Osteocyte (in vitro differentiated cells): ENCODE measurements at regions not wholly inside any gene's neighbourhood (a gene's known extent, or its start where the extent isn't known, plus 50 kb on each side); places are given as distances from the start of the nearest gene placed in this dataset.
"Not testable (repeated sequence)": the region's sequence is repeated elsewhere in the genome, so short reads cannot be mapped to it uniquely, and the experiment has no call there.

ENCODE experiments used
- DNase-seq: peaks from one replicate; pipeline ENCODE4 v3.0.0; 2021; ENCODE audit warnings: mixed read lengths; ENCODE audit not compliant: unreplicated experiment; ENCODE audit errors: extremely low spot score
- H3K27ac Mint-ChIP-seq: one replicate; pipeline ENCODE4 v1.8.0; 2021; ENCODE audit warnings: mild to moderate bottlenecking, mixed read lengths; ENCODE audit not compliant: unreplicated experiment
- H3K27me3 Mint-ChIP-seq: one replicate; pipeline ENCODE4 v1.8.0; 2021; ENCODE audit warnings: mixed read lengths; ENCODE audit not compliant: unreplicated experiment
- H3K36me3 Mint-ChIP-seq: one replicate; pipeline ENCODE4 v1.8.0; 2021; ENCODE audit warnings: mixed read lengths; ENCODE audit not compliant: unreplicated experiment
- H3K4me1 Mint-ChIP-seq: one replicate; pipeline ENCODE4 v1.8.0; 2021; ENCODE audit warnings: mixed read lengths; ENCODE audit not compliant: unreplicated experiment
- H3K4me3 Mint-ChIP-seq: one replicate; pipeline ENCODE4 v1.8.0; 2021; ENCODE audit warnings: mild to moderate bottlenecking, moderate library complexity, mixed read lengths; ENCODE audit not compliant: unreplicated experiment
- H3K9me3 Mint-ChIP-seq: one replicate; pipeline ENCODE4 v1.8.0; 2021; ENCODE audit warnings: mixed read lengths; ENCODE audit not compliant: unreplicated experiment
- CTCF ChIP-seq: fragments of 200-600 bp; sonication (generic); IDR thresholded peaks from 2 replicates; pipeline ENCODE4 v1.5.0; 2021; ENCODE audit warnings: antibody characterized with exemption, mild to moderate bottlenecking, moderate library complexity

GRCh38 chr14:29982171-29982570 is 54.5 kb upstream of the PRKD1 start:
- Mint-ChIP-seq H3K36me3 (no peaks in the 10 kb centered on the region), H3K4me3 (no peak overlapping the region), H3K4me1 (no peaks in the 10 kb centered on the region), H3K27me3 (peaks cover 4% of the 10 kb centered on the region), H3K9me3 (peaks cover 2% of the 10 kb centered on the region), H3K27ac (no peak overlapping the region)
- TF ChIP-seq CTCF = no peak
- DNase-seq = no peak

GRCh38 chr14:29982993-29983392 is 55.3 kb upstream of the PRKD1 start:
- H3K27me3 Mint-ChIP-seq = peaks cover 8% of the 10 kb centered on the region
- H3K27ac Mint-ChIP-seq = no peak overlapping the region
- no peaks in the 10 kb centered on the region for H3K36me3 Mint-ChIP-seq
- H3K9me3 Mint-ChIP-seq = no peaks in the 10 kb centered on the region
- no peak for DNase-seq
- TF ChIP-seq CTCF = no peak
- H3K4me1 Mint-ChIP-seq = no peaks in the 10 kb centered on the region
- no peak overlapping the region for H3K4me3 Mint-ChIP-seq

- not testable (repeated sequence) for H3K36me3 Mint-ChIP-seq, H3K4me1 Mint-ChIP-seq, H3K27ac Mint-ChIP-seq, DNase-seq, H3K9me3 Mint-ChIP-seq, H3K4me3 Mint-ChIP-seq
- peaks cover 15% of the 10 kb centered on the region for H3K27me3 Mint-ChIP-seq
Observed at GRCh38 chr14:29990344-29990857, 62.8 kb upstream of the PRKD1 start.

GRCh38 chr14:29990993-29991392 is 63.3 kb upstream of the PRKD1 start:
- no peak for TF ChIP-seq CTCF
- Mint-ChIP-seq H3K36me3 (no peaks in the 10 kb centered on the region), H3K4me3 (no peak overlapping the region), H3K27me3 (peaks cover 15% of the 10 kb centered on the region), H3K4me1 (no peaks in the 10 kb centered on the region), H3K9me3 (no peaks in the 10 kb centered on the region), H3K27ac (no peak overlapping the region)
- no peak for DNase-seq

GRCh38 chr14:29993143-29993542 is 65.5 kb upstream of the PRKD1 start:
- no peak for DNase-seq
- H3K27ac Mint-ChIP-seq = no peak overlapping the region
- no peaks in the 10 kb centered on the region for H3K9me3 Mint-ChIP-seq
- peaks cover 10% of the 10 kb centered on the region for H3K27me3 Mint-ChIP-seq
- no peaks in the 10 kb centered on the region for H3K4me1 Mint-ChIP-seq
- H3K4me3 Mint-ChIP-seq = no peak overlapping the region
- no peaks in the 10 kb centered on the region for H3K36me3 Mint-ChIP-seq
- no peak for TF ChIP-seq CTCF

GRCh38 chr14:29999013-29999539 is 71.4 kb upstream of the PRKD1 start:
- no peaks in the 10 kb centered on the region for H3K36me3 Mint-ChIP-seq
- no peak overlapping the region for H3K27ac Mint-ChIP-seq
- H3K4me3 Mint-ChIP-seq = no peak overlapping the region
- no peak for TF ChIP-seq CTCF
- DNase-seq = no peak
- peaks cover 16% of the 10 kb centered on the region for H3K27me3 Mint-ChIP-seq
- H3K4me1 Mint-ChIP-seq = no peaks in the 10 kb centered on the region
- H3K9me3 Mint-ChIP-seq = no peaks in the 10 kb centered on the region
